ENCODE measurements at regions not wholly inside any gene's neighbourhood (a gene's known extent, or its start where the extent isn't known, plus 50 kb on each side); places are given as distances from the start of the nearest gene placed in this dataset.

- no peak for TF ChIP-seq CTCF (IDR thresholded peaks at IDR 0.05; ENCODE audit: borderline replicate concordance, insufficient read depth, low read depth, low read length)
- no peak overlapping the region for H3K4me3 ChIP-seq (ENCODE audit: low read depth, low read length)
These were observed 216.9 kb upstream of the THBS1 start for GRCh38 chr15:39363761-39364586.

GRCh38 chr15:39364721-39365120, 216.2 kb upstream of the THBS1 start:
- TF ChIP-seq CTCF (IDR thresholded peaks at IDR 0.05; ENCODE audit: borderline replicate concordance, insufficient read depth, low read depth, low read length): no peak
- no peak overlapping the region for H3K4me3 ChIP-seq (ENCODE audit: low read depth, low read length)

DNA sequence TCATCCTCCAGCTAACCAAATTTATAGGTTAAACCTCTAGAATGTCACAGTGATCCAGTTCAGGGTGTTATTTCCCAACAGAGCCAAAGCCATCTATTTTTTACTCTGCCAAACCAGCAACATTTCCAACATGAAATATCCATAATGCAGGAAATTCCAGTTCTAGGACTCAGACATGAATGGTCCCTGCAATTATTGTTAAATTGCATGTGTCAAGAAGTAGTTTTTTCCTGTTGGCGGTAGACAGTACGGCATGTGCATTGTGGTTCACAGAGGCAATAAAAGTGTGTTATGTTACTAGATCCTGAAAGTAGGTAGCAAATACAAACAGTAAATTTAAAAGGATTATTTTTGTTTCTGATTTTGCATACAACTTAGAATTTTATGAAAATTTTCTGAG, 215.7 kb upstream of the THBS1 start:
- H3K4me3 ChIP-seq (ENCODE audit: low read depth, low read length): no peak overlapping the region
- no peak for TF ChIP-seq CTCF (IDR thresholded peaks at IDR 0.05; ENCODE audit: borderline replicate concordance, insufficient read depth, low read depth, low read length)

- TF ChIP-seq CTCF (IDR thresholded peaks at IDR 0.05; ENCODE audit: borderline replicate concordance, insufficient read depth, low read depth, low read length): no peak
- no peak overlapping the region for H3K4me3 ChIP-seq (ENCODE audit: low read depth, low read length)
These were observed 215.0 kb upstream of the THBS1 start for GRCh38 chr15:39365873-39366272.

GRCh38 chr15:39367596-39367995, 213.3 kb upstream of the THBS1 start:
- no peak for TF ChIP-seq CTCF (IDR thresholded peaks at IDR 0.05; ENCODE audit: borderline replicate concordance, insufficient read depth, low read depth, low read length)
- H3K4me3 ChIP-seq (ENCODE audit: low read depth, low read length): no peak overlapping the region

DNA sequence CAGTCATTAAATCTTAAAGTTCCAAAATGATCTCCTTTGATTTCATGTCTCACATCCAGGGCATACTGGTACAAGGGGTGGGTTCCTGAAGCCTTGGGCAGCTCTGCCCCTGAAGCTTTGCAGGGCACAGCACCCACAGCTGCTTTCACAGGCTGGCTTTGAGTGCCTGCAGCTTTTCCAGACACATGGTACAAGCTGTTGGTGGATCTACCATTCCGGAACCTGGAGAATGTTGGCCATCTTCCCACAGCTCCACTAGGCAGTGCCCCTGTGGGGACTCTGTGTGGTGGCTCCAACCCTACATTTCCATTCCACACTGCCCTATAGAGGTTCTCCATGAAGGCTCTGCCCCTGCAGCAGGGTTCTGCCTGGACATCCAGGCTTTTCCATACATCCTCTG, 211.1 kb upstream of the THBS1 start:
- TF ChIP-seq CTCF (IDR thresholded peaks at IDR 0.05; ENCODE audit: borderline replicate concordance, insufficient read depth, low read depth, low read length): no peak
- no peak overlapping the region for H3K4me3 ChIP-seq (ENCODE audit: low read depth, low read length)

DNA sequence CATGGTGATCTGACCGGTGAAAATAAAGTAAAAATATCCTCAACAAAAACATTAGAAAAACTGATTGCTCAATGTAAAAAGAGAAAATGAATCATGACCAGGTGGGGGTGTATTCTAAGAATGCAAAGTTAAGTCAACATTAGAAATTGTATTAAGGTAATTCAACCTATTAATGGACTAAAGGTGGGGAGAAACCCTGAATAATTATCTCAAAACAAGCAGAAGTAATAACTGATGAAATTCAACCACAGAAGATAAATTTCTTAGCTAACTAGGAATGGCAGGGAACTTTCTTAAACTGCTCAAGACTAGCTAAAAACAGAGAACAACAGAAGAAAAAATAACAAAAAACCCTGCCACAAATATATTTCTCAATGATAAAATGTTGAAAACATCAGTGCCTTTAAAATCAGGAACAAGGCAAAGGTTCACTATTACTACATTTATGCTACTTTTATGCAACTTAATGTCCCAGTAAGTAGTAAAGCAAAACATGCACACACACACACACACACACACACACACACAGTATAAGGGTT, 204.4 kb upstream of the THBS1 start:
- no peak overlapping the region for H3K4me3 ChIP-seq (ENCODE audit: low read depth, low read length)
- no peak for TF ChIP-seq CTCF (IDR thresholded peaks at IDR 0.05; ENCODE audit: borderline replicate concordance, insufficient read depth, low read depth, low read length)

Data from GM12875 (cell line).